GM12878 (cell line): ENCODE measurements at regions not wholly inside any gene's neighbourhood (a gene's known extent, or its start where the extent isn't known, plus 50 kb on each side); places are given as distances from the start of the nearest gene placed in this dataset.

Experiments used
- ATAC-seq: fragments of 200-7000 bp; cut with Tn5 transposase; 3 replicates; pipeline ENCODE4 v1.9.1; 2020; ENCODE audit warnings: mild to moderate bottlenecking, moderate library complexity
- BruUV-seq: library from RNA; stranded (reverse); fragments of 400-500 nt; replicated peaks from 2 replicates; lab custom pipeline; 2021; lab: Mats Ljungman, UMichigan
- CTCF ChIA-PET: fragments of 300-600 bp; sonication (Branson Sonifier 250); formaldehyde crosslinking; extraction: SDS; loops from one replicate; lab custom pipeline; 2021; ENCODE audit warnings: inconsistent platforms; lab: Yijun Ruan, JAX
- POLR2A ChIA-PET: fragments of 350-600 bp; formaldehyde crosslinking; extraction: SDS; loops from one replicate; lab custom pipeline; 2021; ENCODE audit warnings: inconsistent platforms; lab: Charles Lee
- RAD21 ChIA-PET: fragments of 300-600 bp; sonication (Branson Sonifier 250); formaldehyde crosslinking; loops from one replicate; lab custom pipeline; 2023; ENCODE audit warnings: antibody characterized with exemption; ENCODE audit not compliant: unreplicated experiment; lab: Charles Lee
- SMC1A ChIA-PET: fragments of 300-600 bp; sonication (Branson Sonifier 250); formaldehyde crosslinking; loops from one replicate; lab custom pipeline; 2023; ENCODE audit not compliant: unreplicated experiment, uncharacterized antibody; lab: Charles Lee
- DNase-seq: peaks from one replicate; pipeline ENCODE4 v3.0.0-alpha.2; 2011; ENCODE audit warnings: low read depth, low spot score
- FAIRE-seq: peaks from 3 replicates; lab custom pipeline; 2011; peaks lifted over from hg19 to GRCh38; lab: Jason Lieb, UNC
- H2AFZ ChIP-seq: 2 replicates; pipeline ENCODE4 v1.6.0; 2011; ENCODE audit warnings: low read depth, low read length, control low read depth; ENCODE audit not compliant: control insufficient read depth
- H3K27ac ChIP-seq: 2 replicates; pipeline ENCODE4 v1.5.1; 2011; ENCODE audit warnings: control low read depth; ENCODE audit not compliant: control insufficient read depth, insufficient read depth
- H3K27me3 ChIP-seq, 2 experiments: replicated peaks in 1 of 2; 2 replicates each; pipeline versions ENCODE4 v1.6.0 to v1.6.1; 2011; ENCODE audit warnings: low read length in 1 of 2; ENCODE audit not compliant: control insufficient read depth in 2 of 2, insufficient read depth in 2 of 2
- H3K36me3 ChIP-seq, 2 experiments: 2 replicates each; pipeline ENCODE4 v1.5.1; 2011; ENCODE audit warnings: low read length in 1 of 2; ENCODE audit not compliant: control insufficient read depth in 2 of 2, insufficient read depth in 2 of 2
- H3K4me1 ChIP-seq: 2 replicates; pipeline ENCODE4 v1.6.1; 2011; ENCODE audit warnings: mild to moderate bottlenecking, low read length, moderate library complexity, mixed read lengths; ENCODE audit not compliant: control insufficient read depth, insufficient read depth
- H3K4me2 ChIP-seq: 2 replicates; pipeline ENCODE4 v1.6.0; 2011; ENCODE audit warnings: control low read depth; ENCODE audit not compliant: control insufficient read depth, insufficient read depth
- H3K4me3 ChIP-seq: fragments of 200-600 bp; sonication (generic); 2 replicates; pipeline ENCODE4 v1.5.1; 2016
- H3K79me2 ChIP-seq: 2 replicates; pipeline ENCODE4 v1.6.0; 2011; ENCODE audit warnings: low read length; ENCODE audit not compliant: control insufficient read depth, insufficient read depth
- H3K9ac ChIP-seq: 2 replicates; pipeline ENCODE4 v1.8.0; 2011; ENCODE audit warnings: low read length, control low read depth, mixed read lengths; ENCODE audit not compliant: control insufficient read depth, insufficient read depth
- H3K9me3 ChIP-seq: replicated peaks from 3 replicates; pipeline ENCODE4 v1.5.1; 2011; ENCODE audit warnings: mild to moderate bottlenecking, low read length; ENCODE audit not compliant: control insufficient read depth, insufficient read depth
- H4K20me1 ChIP-seq: 2 replicates; pipeline ENCODE4 v1.6.0; 2011; ENCODE audit not compliant: control insufficient read depth, insufficient read depth
- KLF5 ChIP-seq: fragments of 450-650 bp; IDR thresholded peaks from 2 replicates; pipeline ENCODE4 v1.6.1; 2014; ENCODE audit warnings: mild to moderate bottlenecking; ENCODE audit not compliant: partially characterized antibody
- LARP7 ChIP-seq: fragments of 450-650 bp; IDR thresholded peaks from 2 replicates; pipeline ENCODE4 v1.6.1; 2017; ENCODE audit warnings: mild to moderate bottlenecking
- NR2C1 ChIP-seq: fragments of 450-650 bp; IDR thresholded peaks from 2 replicates; pipeline ENCODE4 v1.6.1; 2017; ENCODE audit warnings: antibody characterized with exemption, mild to moderate bottlenecking, moderate library complexity
- SMARCA5 ChIP-seq: fragments of 450-650 bp; IDR thresholded peaks from 2 replicates; pipeline ENCODE4 v1.6.1; 2017; ENCODE audit warnings: mild to moderate bottlenecking
- STAT1 ChIP-seq: fragments of 450-650 bp; conservative IDR thresholded peaks from 2 replicates; pipeline ENCODE4 v1.6.1; 2014; ENCODE audit warnings: antibody characterized with exemption, mild to moderate bottlenecking
- WRNIP1 ChIP-seq: IDR thresholded peaks from 2 replicates; pipeline ENCODE4 v1.6.1; 2011; ENCODE audit warnings: low read depth, low read length, improper control_type of control experiment, borderline replicate concordance
- ZSCAN29 ChIP-seq: fragments of 450-650 bp; IDR thresholded peaks from 2 replicates; pipeline ENCODE4 v1.6.1; 2017; ENCODE audit warnings: mild to moderate bottlenecking, moderate library complexity
- WGBS: methylation state at CpG from one replicate; pipeline ENCODE4 v1.1.6; 2016; ENCODE audit warnings: low lambda C conversion rate; ENCODE audit not compliant: insufficient replicate concordance, insufficient coverage; ENCODE audit errors: missing lambda C conversion rate; 5-methylcytosine and 5-hydroxymethylcytosine counted together
- in situ Hi-C: fragments of 300-500 bp; cut with MboI; formaldehyde crosslinking; loops from 9 replicates; pipeline ENCODE4 v1.14.3; 2018; ENCODE audit warnings: mixed read lengths
- intact Hi-C: fragments of 100-400 bp; cut with micrococcal nuclease; formaldehyde crosslinking; loops from one replicate; pipeline ENCODE4 v1.14.2; 2022; ENCODE audit not compliant: unreplicated experiment
- TF ChIP-seq, protein P1 (sequence below): fragments of 450-650 bp; IDR thresholded peaks from 2 replicates; pipeline ENCODE4 v1.6.1; 2016; ENCODE audit warnings: mild to moderate bottlenecking

DNA sequence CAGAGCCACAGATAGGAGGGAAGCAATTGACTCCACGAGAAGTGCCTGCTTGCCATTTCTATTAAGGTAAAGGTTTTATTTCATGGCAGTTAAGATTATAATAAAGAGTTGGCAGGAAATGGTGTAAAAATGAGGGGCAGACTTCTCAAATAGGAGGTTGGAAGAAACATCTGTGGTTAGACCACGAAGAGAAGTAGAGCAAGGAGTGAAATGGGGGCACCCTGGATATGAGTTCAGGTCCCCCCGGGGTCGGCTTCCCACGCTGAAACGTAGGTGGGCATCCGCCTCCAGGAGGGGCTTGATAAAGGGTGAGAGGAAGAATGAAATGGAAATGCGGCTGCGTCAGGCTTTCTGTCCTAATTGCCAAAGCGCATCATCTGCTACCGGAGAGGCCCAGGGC, 209.1 kb downstream of the MAF start:
- ChIA-PET SMC1A (no interaction called here), RAD21 (no interaction called here), CTCF (no interaction called here), POLR2A (no interaction called here)
- BruUV-seq = no TSS peak
- Histone ChIP-seq H3K79me2 (no peaks in the 10 kb centered on the region), H3K9ac (no peak overlapping the region), H2AFZ (no peak overlapping the region), H3K4me1 (no peaks in the 10 kb centered on the region), H3K36me3 (no peaks in the 10 kb centered on the region), H4K20me1 (no peaks in the 10 kb centered on the region; the same call in 1 of the 2 replicates), H3K27me3 (no peaks in the 10 kb centered on the region; a peak in 1 of 4 replicates), H3K27ac (no peak overlapping the region), H3K9me3 (no peaks in the 10 kb centered on the region), H3K4me3 (no peak overlapping the region), H3K4me2 (no peak overlapping the region)
- ATAC-seq (no peak), DNase-seq (no peak), FAIRE-seq (no peak)
- in situ Hi-C loops (no loop called here), intact Hi-C loops (no loop called here)
- 37% methylated on average over 11 of the region's 11 CpGs for WGBS
- TF ChIP-seq, protein P1, sequence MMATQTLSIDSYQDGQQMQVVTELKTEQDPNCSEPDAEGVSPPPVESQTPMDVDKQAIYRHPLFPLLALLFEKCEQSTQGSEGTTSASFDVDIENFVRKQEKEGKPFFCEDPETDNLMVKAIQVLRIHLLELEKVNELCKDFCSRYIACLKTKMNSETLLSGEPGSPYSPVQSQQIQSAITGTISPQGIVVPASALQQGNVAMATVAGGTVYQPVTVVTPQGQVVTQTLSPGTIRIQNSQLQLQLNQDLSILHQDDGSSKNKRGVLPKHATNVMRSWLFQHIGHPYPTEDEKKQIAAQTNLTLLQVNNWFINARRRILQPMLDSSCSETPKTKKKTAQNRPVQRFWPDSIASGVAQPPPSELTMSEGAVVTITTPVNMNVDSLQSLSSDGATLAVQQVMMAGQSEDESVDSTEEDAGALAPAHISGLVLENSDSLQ = no peak
- TF ChIP-seq LARP7 = no peak
- TF ChIP-seq WRNIP1 = no peak
- no peak for TF ChIP-seq SMARCA5
- no peak for TF ChIP-seq STAT1

DNA sequence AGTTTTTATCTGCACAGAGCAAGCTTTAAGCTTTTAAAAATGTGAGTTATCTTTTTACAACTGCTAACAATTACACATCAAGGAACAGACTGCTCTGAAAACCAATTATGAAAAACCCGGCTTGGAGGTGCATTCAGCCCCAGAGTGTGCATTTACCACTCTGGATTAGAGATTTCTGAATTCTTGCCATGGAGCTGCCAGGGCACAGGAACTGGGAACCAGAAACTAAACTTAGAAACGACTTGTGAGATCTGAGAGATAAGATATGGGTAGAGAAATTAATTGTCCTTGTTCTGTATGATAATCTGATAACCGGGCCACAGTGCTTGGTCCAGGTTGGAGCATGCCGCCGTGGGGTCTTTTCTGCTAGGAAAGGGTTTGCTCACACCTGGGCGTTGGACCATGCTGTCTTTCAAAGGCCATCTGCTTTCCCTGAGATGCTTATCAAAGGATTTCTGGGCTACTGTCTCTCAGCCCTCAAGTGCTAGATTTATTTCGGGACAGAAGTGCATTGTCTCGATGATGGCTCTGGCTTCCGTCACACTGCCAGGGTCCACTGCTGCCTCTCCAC, 210.0 kb downstream of the MAF start:
- Histone ChIP-seq H3K79me2 (no peaks in the 10 kb centered on the region), H3K4me2 (no peak overlapping the region), H3K27me3 (no peaks in the 10 kb centered on the region; a peak in 1 of 4 replicates), H3K9ac (no peak overlapping the region), H3K9me3 (no peaks in the 10 kb centered on the region), H3K4me1 (no peaks in the 10 kb centered on the region), H2AFZ (no peak overlapping the region)
- DNase-seq (no peak), FAIRE-seq (no peak)
- SMC1A ChIA-PET = no interaction called here
- TF ChIP-seq NR2C1 = no peak
- no peak for TF ChIP-seq ZSCAN29
- TF ChIP-seq KLF5 = no peak
- TF ChIP-seq, all 136 proteins: peak for 0
- H3K36me3 ChIP-seq = no peaks in the 10 kb centered on the region
- RAD21 ChIA-PET = no interaction called here
- H4K20me1 ChIP-seq = no peaks in the 10 kb centered on the region; the same call in 1 of the 2 replicates
- POLR2A ChIA-PET = interaction anchor here (0.6 kb wide), 1 partner anchor 859 kb away, joined by 3 read pairs; no protein-coding TSS in a partner anchor
- intact Hi-C loops (no loop called here), in situ Hi-C loops (no loop called here)
- ATAC-seq = no peak
- CTCF ChIA-PET = no interaction called here
- WGBS = 52% methylated on average over 9 of the region's 9 CpGs
- no peak overlapping the region for H3K27ac ChIP-seq
- no TSS peak for BruUV-seq
- H3K4me3 ChIP-seq = no peak overlapping the region
